GM12878 (cell line): ENCODE measurements at regions not wholly inside any gene's neighbourhood (a gene's known extent, or its start where the extent isn't known, plus 50 kb on each side); places are given as distances from the start of the nearest gene placed in this dataset.

ENCODE experiments used
- E4F1 ChIP-seq: fragments of 450-650 bp; IDR thresholded peaks from 2 replicates; pipeline ENCODE4 v1.6.1; 2018; ENCODE audit warnings: borderline replicate concordance, mild to moderate bottlenecking; ENCODE audit not compliant: partially characterized antibody
- EZH2 ChIP-seq: IDR thresholded peaks from 2 replicates; pipeline ENCODE4 v1.6.1; 2012; ENCODE audit warnings: low read depth, mild to moderate bottlenecking, control low read depth, inconsistent platforms, low read length, borderline replicate concordance; ENCODE audit not compliant: control insufficient read depth
- HDAC6 ChIP-seq: fragments of 200-600 bp; sonication (generic); IDR thresholded peaks from one replicate; pipeline ENCODE4 v1.8.0; 2017; ENCODE audit warnings: antibody characterized with exemption; ENCODE audit not compliant: unreplicated experiment
- MYB ChIP-seq: fragments of 150-350 bp; IDR thresholded peaks from 2 replicates; pipeline ENCODE4 v1.6.1; 2014; ENCODE audit warnings: mild to moderate bottlenecking, low read depth, low read length, borderline replicate concordance
- PBX3 ChIP-seq: IDR thresholded peaks from 2 replicates; pipeline ENCODE4 v1.6.1; 2011; ENCODE audit warnings: mild to moderate bottlenecking, low read depth, low read length, moderate library complexity; ENCODE audit not compliant: insufficient replicate concordance
- PKNOX1 ChIP-seq: fragments of 450-650 bp; IDR thresholded peaks from 2 replicates; pipeline ENCODE4 v1.6.1; 2016; ENCODE audit warnings: mild to moderate bottlenecking
- PRDM15 ChIP-seq: fragments of 450-650 bp; formaldehyde crosslinking; IDR thresholded peaks from 2 replicates; pipeline ENCODE4 v1.4.0; 2020; ENCODE audit warnings: mild to moderate bottlenecking, moderate library complexity
- TARDBP ChIP-seq: IDR thresholded peaks from 2 replicates; pipeline ENCODE4 v1.6.1; 2016; ENCODE audit warnings: borderline replicate concordance
- WRNIP1 ChIP-seq: IDR thresholded peaks from 2 replicates; pipeline ENCODE4 v1.6.1; 2011; ENCODE audit warnings: low read depth, low read length, improper control_type of control experiment, borderline replicate concordance
- ZNF207 ChIP-seq: fragments of 450-650 bp; IDR thresholded peaks from 2 replicates; pipeline ENCODE4 v1.6.1; 2014; ENCODE audit warnings: antibody characterized with exemption, mild to moderate bottlenecking, borderline replicate concordance

GRCh38 chr1:95982711-95983110, 738.9 kb upstream of the PTBP2 start (continued):
- TF ChIP-seq PRDM15 (CRISPR knock-in tag) (no peak), TARDBP (no peak), WRNIP1 (no peak), HDAC6 (no peak), EZH2 (no peak), E4F1 (no peak), ZNF207 (no peak), PBX3 (no peak), MYB (no peak), PKNOX1 (no peak)
- TF ChIP-seq, all 136 proteins: peak for 0
